ENCODE measurements at regions not wholly inside any gene's neighbourhood (a gene's known extent, or its start where the extent isn't known, plus 50 kb on each side); places are given as distances from the start of the nearest gene placed in this dataset.

DNA sequence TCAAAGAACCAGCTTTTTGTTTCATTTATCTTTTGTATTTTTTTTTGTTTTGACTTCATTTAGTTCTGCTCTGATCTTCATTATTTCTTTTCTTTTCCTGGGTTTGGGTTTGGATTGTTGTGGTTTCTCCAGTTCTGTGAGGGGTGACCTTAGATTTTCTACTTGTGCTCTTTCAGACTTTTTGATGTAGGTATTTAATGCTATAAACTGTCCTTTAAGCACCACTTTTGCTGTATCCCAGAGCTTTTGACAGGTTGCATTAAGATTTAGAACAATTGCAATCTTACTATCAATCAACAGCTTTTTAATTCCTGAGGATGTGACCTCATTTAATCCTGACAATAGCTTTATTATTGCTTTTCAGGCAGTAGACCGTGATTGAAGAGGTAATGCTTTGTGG is 94.3 kb downstream of the ZNF280B start (continued):
- TF ChIP-seq ARID2 (IDR thresholded peaks at IDR 0.05) (peak; percentile 42; the same call in 1 of the 2 replicates), ELF4 (CRISPR knock-in tag; IDR thresholded peaks at IDR 0.05) (peak; percentile 19; the same call in 1 of the 2 replicates), SMAD3 (CRISPR knock-in tag; conservative IDR thresholded peaks at IDR 0.05) (no peak), RB1 (IDR thresholded peaks at IDR 0.05; ENCODE audit: low read depth) (0 out of 2 replicates have a peak, but pooled peaks have one; percentile 8), ELF2 (CRISPR knock-in tag; IDR thresholded peaks at IDR 0.05) (0 out of 2 replicates have a peak, but pooled peaks have one; percentile 67)
- TF ChIP-seq, protein P1, sequence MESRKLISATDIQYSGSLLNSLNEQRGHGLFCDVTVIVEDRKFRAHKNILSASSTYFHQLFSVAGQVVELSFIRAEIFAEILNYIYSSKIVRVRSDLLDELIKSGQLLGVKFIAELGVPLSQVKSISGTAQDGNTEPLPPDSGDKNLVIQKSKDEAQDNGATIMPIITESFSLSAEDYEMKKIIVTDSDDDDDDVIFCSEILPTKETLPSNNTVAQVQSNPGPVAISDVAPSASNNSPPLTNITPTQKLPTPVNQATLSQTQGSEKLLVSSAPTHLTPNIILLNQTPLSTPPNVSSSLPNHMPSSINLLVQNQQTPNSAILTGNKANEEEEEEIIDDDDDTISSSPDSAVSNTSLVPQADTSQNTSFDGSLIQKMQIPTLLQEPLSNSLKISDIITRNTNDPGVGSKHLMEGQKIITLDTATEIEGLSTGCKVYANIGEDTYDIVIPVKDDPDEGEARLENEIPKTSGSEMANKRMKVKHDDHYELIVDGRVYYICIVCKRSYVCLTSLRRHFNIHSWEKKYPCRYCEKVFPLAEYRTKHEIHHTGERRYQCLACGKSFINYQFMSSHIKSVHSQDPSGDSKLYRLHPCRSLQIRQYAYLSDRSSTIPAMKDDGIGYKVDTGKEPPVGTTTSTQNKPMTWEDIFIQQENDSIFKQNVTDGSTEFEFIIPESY (CRISPR knock-in tag; IDR thresholded peaks at IDR 0.05) = no peak

DNA sequence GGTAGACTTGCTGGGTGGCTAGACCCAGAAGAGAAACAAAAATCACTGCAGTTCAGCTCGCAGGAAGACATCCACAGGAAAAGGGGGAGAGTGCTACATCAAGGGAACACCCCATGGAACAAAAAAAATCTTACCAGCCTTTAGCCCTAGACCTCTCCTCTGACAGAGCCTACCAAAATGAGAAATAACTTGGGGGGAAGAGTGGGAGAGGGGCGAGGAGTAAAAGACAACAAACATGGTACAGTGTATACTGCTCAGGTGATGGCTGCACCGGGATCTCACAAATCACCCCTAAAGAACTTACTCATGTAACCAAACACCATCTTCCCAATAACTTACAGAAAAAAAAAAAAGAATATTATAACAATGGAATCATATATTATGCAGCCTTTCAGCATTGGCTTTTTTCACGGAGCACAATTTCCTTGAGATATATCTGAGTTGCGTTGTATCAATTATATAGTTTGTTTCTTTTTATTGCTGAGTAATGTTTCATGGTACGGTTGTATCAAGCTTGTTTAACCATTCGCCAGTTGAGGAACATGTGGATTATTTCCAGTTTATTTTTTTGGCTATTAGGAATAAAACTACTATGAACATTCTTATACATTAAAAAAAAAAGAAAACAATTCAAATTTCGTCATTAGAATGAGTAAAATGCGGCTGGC is 90.9 kb downstream of the ZNF280B start:
- POLR2A ChIA-PET = interaction anchor here (0.6 to 1.5 kb wide), 6 partner anchors 13 to 398 kb away, joined by 3 to 6 read pairs (median 3); no protein-coding TSS in a partner anchor
- H3K4me3 ChIP-seq = no peak overlapping the region
- H3K9ac ChIP-seq (ENCODE audit: insufficient read depth in 1 of 2, low read depth in 2 of 2, low read length in 2 of 2) = no peak overlapping the region
- WGBS (ENCODE audit: insufficient coverage, low coverage, missing lambda C conversion rate) = under 1% methylated on average over 9 of the region's 9 CpGs
- no peak overlapping the region for H2AFZ ChIP-seq (ENCODE audit: low read depth, low read length)
- BruUV-seq (replicated peaks) = no TSS peak
- no peak for FAIRE-seq
- H3K36me3 ChIP-seq (ENCODE audit: control insufficient read depth, insufficient read depth, low read length) = no peaks in the 10 kb centered on the region
- no peak; the same call in 2 of the 3 replicates for ATAC-seq
- intact Hi-C loops (cut with micrococcal nuclease) = no loop called here
- H3K79me2 ChIP-seq (ENCODE audit: control insufficient read depth, insufficient read depth, low read length) = no peaks in the 10 kb centered on the region
- peaks cover 27 to 30% of the 10 kb centered on the region in 2 experiments for H3K27me3 ChIP-seq (ENCODE audit: control insufficient read depth in 2 of 2, insufficient read depth in 2 of 2, low read length in 2 of 2)
- no peak overlapping the region for H3K27ac ChIP-seq (ENCODE audit: extremely low read depth, low read depth, low read length)
- peaks cover 2% of the 10 kb centered on the region; the same call in 1 of the 2 replicates for H4K20me1 ChIP-seq (replicated peaks; ENCODE audit: control insufficient read depth, insufficient read depth, low read length)
- CTCF ChIA-PET (ENCODE audit: low intra/inter-chr PET ratio) = interaction anchor here (0.6 to 0.8 kb wide), 2 partner anchors 135 to 591 kb away, joined by 3 read pairs; no protein-coding TSS in a partner anchor
- no peaks in the 10 kb centered on the region for H3K9me3 ChIP-seq (replicated peaks; ENCODE audit: control insufficient read depth, insufficient read depth, low read depth, low read length)
- no peak overlapping the region for H3K4me2 ChIP-seq (ENCODE audit: insufficient read depth, low read length)
- H3K9me1 ChIP-seq (ENCODE audit: control insufficient read depth, insufficient read depth, low read length) = peaks cover under 1% of the 10 kb centered on the region
- in situ Hi-C loops (cut with MboI) = no loop called here
- DNase-seq (ENCODE audit: extremely low read depth in 1 of 4, low spot score in 3 of 4) = no peak
- no peaks in the 10 kb centered on the region for H3K4me1 ChIP-seq (replicated peaks in 1 of 2; ENCODE audit: control insufficient read depth in 2 of 2, insufficient read depth in 2 of 2, low read length in 2 of 2)
- TF ChIP-seq CEBPG (CRISPR knock-in tag; IDR thresholded peaks at IDR 0.05) = no peak
- TF ChIP-seq CEBPG (tag; conservative IDR thresholded peaks at IDR 0.05 in 1 of 2, IDR thresholded peaks at IDR 0.05 in 1 of 2) = no peak
- TF ChIP-seq DPF2 (IDR thresholded peaks at IDR 0.05) = no peak
- TF ChIP-seq, protein P2, sequence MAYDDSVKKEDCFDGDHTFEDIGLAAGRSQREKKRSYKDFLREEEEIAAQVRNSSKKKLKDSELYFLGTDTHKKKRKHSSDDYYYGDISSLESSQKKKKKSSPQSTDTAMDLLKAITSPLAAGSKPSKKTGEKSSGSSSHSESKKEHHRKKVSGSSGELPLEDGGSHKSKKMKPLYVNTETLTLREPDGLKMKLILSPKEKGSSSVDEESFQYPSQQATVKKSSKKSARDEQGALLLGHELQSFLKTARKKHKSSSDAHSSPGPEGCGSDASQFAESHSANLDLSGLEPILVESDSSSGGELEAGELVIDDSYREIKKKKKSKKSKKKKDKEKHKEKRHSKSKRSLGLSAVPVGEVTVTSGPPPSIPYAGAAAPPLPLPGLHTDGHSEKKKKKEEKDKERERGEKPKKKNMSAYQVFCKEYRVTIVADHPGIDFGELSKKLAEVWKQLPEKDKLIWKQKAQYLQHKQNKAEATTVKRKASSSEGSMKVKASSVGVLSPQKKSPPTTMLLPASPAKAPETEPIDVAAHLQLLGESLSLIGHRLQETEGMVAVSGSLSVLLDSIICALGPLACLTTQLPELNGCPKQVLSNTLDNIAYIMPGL (CRISPR knock-in tag; IDR thresholded peaks at IDR 0.05) = no peak
- TF ChIP-seq NFE2 (IDR thresholded peaks at IDR 0.05; ENCODE audit: low read depth) = peak; percentile 25; the same call in 1 of the 2 replicates
- TF ChIP-seq BHLHE40 (IDR thresholded peaks at IDR 0.05; ENCODE audit: low read length) = no peak
- TF ChIP-seq YBX1 (IDR thresholded peaks at IDR 0.05) = no peak
- TF ChIP-seq CCAR2 (IDR thresholded peaks at IDR 0.05; ENCODE audit: low read depth, low read length) = no peak
- TF ChIP-seq BCL6 (CRISPR knock-in tag; IDR thresholded peaks at IDR 0.05) = no peak
- no peak for TF ChIP-seq MYNN (IDR thresholded peaks at IDR 0.05)
- TF ChIP-seq MYNN (CRISPR knock-in tag; IDR thresholded peaks at IDR 0.05) = 0 out of 2 replicates have a peak, but pooled peaks have one; percentile 14
- 0 out of 2 replicates have a peak, but pooled peaks have one; percentile 3 for TF ChIP-seq EGR1 (conservative IDR thresholded peaks at IDR 0.05)
- no peak for TF ChIP-seq KLF16 (IDR thresholded peaks at IDR 0.05)
